ENCODE measurements at regions not wholly inside any gene's neighbourhood (a gene's known extent, or its start where the extent isn't known, plus 50 kb on each side); places are given as distances from the start of the nearest gene placed in this dataset.

DNA sequence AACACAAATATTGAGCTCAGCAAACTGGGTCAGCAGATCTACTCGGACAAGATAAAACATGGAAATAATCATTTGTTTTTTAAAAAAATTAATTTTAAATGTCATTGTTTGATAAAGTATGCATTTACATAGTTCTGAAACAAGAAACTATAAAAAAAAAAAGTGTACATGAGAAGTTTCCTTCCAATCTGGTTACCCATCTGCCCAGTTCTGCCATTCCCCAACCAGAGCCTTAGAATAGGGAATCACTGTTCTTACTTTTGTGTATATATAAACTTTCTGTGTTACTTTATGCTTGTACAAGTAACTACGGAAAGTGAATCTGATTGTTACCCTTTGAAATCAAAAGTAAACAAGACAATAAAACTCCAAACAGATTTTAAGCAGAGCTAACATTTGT is 791.4 kb downstream of the HACE1 start:
- H3K27ac ChIP-seq (ENCODE audit: low read depth in 2 of 2, low read length in 1 of 2): no peak overlapping the region
- no peak overlapping the region for H3K4me2 ChIP-seq
- WGBS (ENCODE audit: low lambda C conversion rate): 70% methylated on average over 2 of the region's 2 CpGs
- no peaks in the 10 kb centered on the region for H3K79me2 ChIP-seq (ENCODE audit: insufficient read depth)
- ChIA-PET POLR2A (no interaction called here), CTCF (interaction anchor here (0.7 kb wide), 1 partner anchor 1677 kb away, joined by 3 read pairs; no protein-coding TSS in a partner anchor)
- H3F3A ChIP-seq (replicated peaks; ENCODE audit: insufficient read depth): no peaks in the 10 kb centered on the region
- H3K4me1 ChIP-seq (ENCODE audit: control insufficient read depth in 1 of 2, insufficient read depth in 2 of 2, low read depth in 1 of 2, low read length in 1 of 2): no peaks in the 10 kb centered on the region; a peak in 2 of 4 replicates
- no peaks in the 10 kb centered on the region for H3K9me3 ChIP-seq
- no peak for DNase-seq
- H4K20me1 ChIP-seq (ENCODE audit: insufficient read depth): no peaks in the 10 kb centered on the region
- TF ChIP-seq JUND (IDR thresholded peaks at IDR 0.05) (no peak), POLR2AphosphoS5 (IDR thresholded peaks at IDR 0.05; ENCODE audit: low read depth, low read length) (no peak), TAF1 (IDR thresholded peaks at IDR 0.05; ENCODE audit: borderline replicate concordance, low read depth, low read length) (no peak), RFX5 (IDR thresholded peaks at IDR 0.05; ENCODE audit: low read length) (no peak), YY1 (IDR thresholded peaks at IDR 0.05; ENCODE audit: low read depth) (no peak), RXRA (IDR thresholded peaks at IDR 0.05; ENCODE audit: borderline replicate concordance, low read depth) (no peak), FOXM1 (IDR thresholded peaks at IDR 0.05; ENCODE audit: low read depth) (no peak), SIN3A (IDR thresholded peaks at IDR 0.05; ENCODE audit: borderline replicate concordance, low read depth, low read length) (no peak), NRF1 (IDR thresholded peaks at IDR 0.05; ENCODE audit: low read depth, low read length) (no peak), GATA2 (CRISPR knock-in tag; IDR thresholded peaks at IDR 0.05) (no peak), EP300 (IDR thresholded peaks at IDR 0.05; ENCODE audit: borderline replicate concordance in 1 of 2, low read depth in 1 of 2, low read length in 1 of 2) (no peak), FOXJ3 (CRISPR knock-in tag; IDR thresholded peaks at IDR 0.05) (no peak), SMC3 (IDR thresholded peaks at IDR 0.05; ENCODE audit: low read depth, low read length) (no peak), TCF12 (IDR thresholded peaks at IDR 0.05) (no peak)
- TF ChIP-seq, protein P1, sequence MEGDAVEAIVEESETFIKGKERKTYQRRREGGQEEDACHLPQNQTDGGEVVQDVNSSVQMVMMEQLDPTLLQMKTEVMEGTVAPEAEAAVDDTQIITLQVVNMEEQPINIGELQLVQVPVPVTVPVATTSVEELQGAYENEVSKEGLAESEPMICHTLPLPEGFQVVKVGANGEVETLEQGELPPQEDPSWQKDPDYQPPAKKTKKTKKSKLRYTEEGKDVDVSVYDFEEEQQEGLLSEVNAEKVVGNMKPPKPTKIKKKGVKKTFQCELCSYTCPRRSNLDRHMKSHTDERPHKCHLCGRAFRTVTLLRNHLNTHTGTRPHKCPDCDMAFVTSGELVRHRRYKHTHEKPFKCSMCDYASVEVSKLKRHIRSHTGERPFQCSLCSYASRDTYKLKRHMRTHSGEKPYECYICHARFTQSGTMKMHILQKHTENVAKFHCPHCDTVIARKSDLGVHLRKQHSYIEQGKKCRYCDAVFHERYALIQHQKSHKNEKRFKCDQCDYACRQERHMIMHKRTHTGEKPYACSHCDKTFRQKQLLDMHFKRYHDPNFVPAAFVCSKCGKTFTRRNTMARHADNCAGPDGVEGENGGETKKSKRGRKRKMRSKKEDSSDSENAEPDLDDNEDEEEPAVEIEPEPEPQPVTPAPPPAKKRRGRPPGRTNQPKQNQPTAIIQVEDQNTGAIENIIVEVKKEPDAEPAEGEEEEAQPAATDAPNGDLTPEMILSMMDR (IDR thresholded peaks at IDR 0.05): no peak
- TF ChIP-seq, protein P2, sequence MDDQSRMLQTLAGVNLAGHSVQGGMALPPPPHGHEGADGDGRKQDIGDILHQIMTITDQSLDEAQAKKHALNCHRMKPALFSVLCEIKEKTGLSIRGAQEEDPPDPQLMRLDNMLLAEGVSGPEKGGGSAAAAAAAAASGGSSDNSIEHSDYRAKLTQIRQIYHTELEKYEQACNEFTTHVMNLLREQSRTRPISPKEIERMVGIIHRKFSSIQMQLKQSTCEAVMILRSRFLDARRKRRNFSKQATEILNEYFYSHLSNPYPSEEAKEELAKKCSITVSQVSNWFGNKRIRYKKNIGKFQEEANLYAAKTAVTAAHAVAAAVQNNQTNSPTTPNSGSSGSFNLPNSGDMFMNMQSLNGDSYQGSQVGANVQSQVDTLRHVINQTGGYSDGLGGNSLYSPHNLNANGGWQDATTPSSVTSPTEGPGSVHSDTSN (IDR thresholded peaks at IDR 0.05): no peak
- TF ChIP-seq, protein P3, sequence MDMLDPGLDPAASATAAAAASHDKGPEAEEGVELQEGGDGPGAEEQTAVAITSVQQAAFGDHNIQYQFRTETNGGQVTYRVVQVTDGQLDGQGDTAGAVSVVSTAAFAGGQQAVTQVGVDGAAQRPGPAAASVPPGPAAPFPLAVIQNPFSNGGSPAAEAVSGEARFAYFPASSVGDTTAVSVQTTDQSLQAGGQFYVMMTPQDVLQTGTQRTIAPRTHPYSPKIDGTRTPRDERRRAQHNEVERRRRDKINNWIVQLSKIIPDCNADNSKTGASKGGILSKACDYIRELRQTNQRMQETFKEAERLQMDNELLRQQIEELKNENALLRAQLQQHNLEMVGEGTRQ (IDR thresholded peaks at IDR 0.05; ENCODE audit: borderline replicate concordance, low read depth, low read length): no peak
- TF ChIP-seq, protein P4, sequence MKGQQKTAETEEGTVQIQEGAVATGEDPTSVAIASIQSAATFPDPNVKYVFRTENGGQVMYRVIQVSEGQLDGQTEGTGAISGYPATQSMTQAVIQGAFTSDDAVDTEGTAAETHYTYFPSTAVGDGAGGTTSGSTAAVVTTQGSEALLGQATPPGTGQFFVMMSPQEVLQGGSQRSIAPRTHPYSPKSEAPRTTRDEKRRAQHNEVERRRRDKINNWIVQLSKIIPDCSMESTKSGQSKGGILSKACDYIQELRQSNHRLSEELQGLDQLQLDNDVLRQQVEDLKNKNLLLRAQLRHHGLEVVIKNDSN (IDR thresholded peaks at IDR 0.05; ENCODE audit: borderline replicate concordance, low read depth): no peak
- H3K9ac ChIP-seq: no peak overlapping the region
- H3K36me3 ChIP-seq (replicated peaks in 1 of 2; ENCODE audit: control insufficient read depth in 1 of 2, insufficient read depth in 2 of 2, low read length in 1 of 2): no peaks in the 10 kb centered on the region
- H3K27me3 ChIP-seq (ENCODE audit: insufficient read depth): no peaks in the 10 kb centered on the region
- no peaks in the 10 kb centered on the region for H3K9me2 ChIP-seq
- H2AFZ ChIP-seq (ENCODE audit: low read depth): no peak overlapping the region
- H3K4me3 ChIP-seq (ENCODE audit: low read depth in 2 of 2, low read length in 1 of 2): no peak overlapping the region
